ENCODE measurements at regions not wholly inside any gene's neighbourhood (a gene's known extent, or its start where the extent isn't known, plus 50 kb on each side); places are given as distances from the start of the nearest gene placed in this dataset.

- no peak overlapping the region for H3K27ac ChIP-seq (ENCODE audit: extremely low read depth, low read depth, low read length)
- DNase-seq (ENCODE audit: extremely low read depth in 1 of 4, low spot score in 3 of 4) (peak in 2 of 4 experiments; percentile 28 to 31), FAIRE-seq (no peak), ATAC-seq (no peak; the same call in 2 of the 3 replicates)
- H2AFZ ChIP-seq (ENCODE audit: low read depth, low read length) = no peak overlapping the region
- H4K20me1 ChIP-seq (replicated peaks; ENCODE audit: control insufficient read depth, insufficient read depth, low read length) = no peaks in the 10 kb centered on the region
- H3K9me3 ChIP-seq (replicated peaks; ENCODE audit: control insufficient read depth, insufficient read depth, low read depth, low read length) = no peaks in the 10 kb centered on the region
- H3K27me3 ChIP-seq (ENCODE audit: control insufficient read depth in 2 of 2, insufficient read depth in 2 of 2, low read length in 2 of 2) = peaks cover 15 to 44% of the 10 kb centered on the region in 2 experiments; a peak in 4 of 5 replicates
- no peak for TF ChIP-seq RBM22 (IDR thresholded peaks at IDR 0.05; ENCODE audit: low read depth, low read length, poor library complexity, severe bottlenecking)
- no peak for TF ChIP-seq ZBTB17 (CRISPR knock-in tag; IDR thresholded peaks at IDR 0.05)
- no peak for TF ChIP-seq BRD4 (IDR thresholded peaks at IDR 0.05)
- no peak for TF ChIP-seq LCOR (CRISPR knock-in tag; IDR thresholded peaks at IDR 0.05)
- TF ChIP-seq CTBP1 (IDR thresholded peaks at IDR 0.05; ENCODE audit: borderline replicate concordance) = no peak
- TF ChIP-seq FOXM1 (IDR thresholded peaks at IDR 0.05; ENCODE audit: low read depth) = no peak
- no peak for TF ChIP-seq FOXM1 (CRISPR knock-in tag; IDR thresholded peaks at IDR 0.05; ENCODE audit: low read depth)
- TF ChIP-seq ASH1L (IDR thresholded peaks at IDR 0.05; ENCODE audit: borderline replicate concordance, low read depth, partially characterized antibody) = no peak
- no peak for TF ChIP-seq SPI1 (IDR thresholded peaks at IDR 0.05; ENCODE audit: borderline replicate concordance, low read depth, low read length)
- TF ChIP-seq ARHGAP35 (IDR thresholded peaks at IDR 0.05; ENCODE audit: partially characterized antibody) = no peak
- no peak for TF ChIP-seq ZNF143 (CRISPR knock-in tag; IDR thresholded peaks at IDR 0.05)
- no peak for TF ChIP-seq CREBBP (IDR thresholded peaks at IDR 0.05; ENCODE audit: low read depth, low read length)
- TF ChIP-seq ZFP91 (CRISPR knock-in tag; IDR thresholded peaks at IDR 0.05) = no peak
- no peak for TF ChIP-seq FOXA3 (CRISPR knock-in tag; conservative IDR thresholded peaks at IDR 0.05 in 1 of 2, IDR thresholded peaks at IDR 0.05 in 1 of 2)
- no peak for TF ChIP-seq HNRNPLL (IDR thresholded peaks at IDR 0.05; ENCODE audit: low read depth, low read length, poor library complexity, severe bottlenecking)
- TF ChIP-seq ATF3 (IDR thresholded peaks at IDR 0.05) = no peak
- TF ChIP-seq ATF3 (CRISPR knock-in tag; conservative IDR thresholded peaks at IDR 0.05) = no peak
- TF ChIP-seq ZNF280B (CRISPR knock-in tag; IDR thresholded peaks at IDR 0.05) = no peak
- TF ChIP-seq EP300 (IDR thresholded peaks at IDR 0.05; ENCODE audit: low read length) = no peak
- TF ChIP-seq SRSF9 (IDR thresholded peaks at IDR 0.05; ENCODE audit: borderline replicate concordance, low read depth, low read length) = no peak
- no peak for TF ChIP-seq WHSC1 (IDR thresholded peaks at IDR 0.05; ENCODE audit: low read length)
- no peaks in the 10 kb centered on the region for H3K9me1 ChIP-seq (ENCODE audit: control insufficient read depth, insufficient read depth, low read length)
- in situ Hi-C loops (cut with MboI) (no loop called here), intact Hi-C loops (cut with micrococcal nuclease) (no loop called here)
- no peaks in the 10 kb centered on the region for H3K79me2 ChIP-seq (ENCODE audit: control insufficient read depth, insufficient read depth, low read length)
- CTCF ChIA-PET (ENCODE audit: low intra/inter-chr PET ratio) = no interaction called here
- no peak overlapping the region for H3K9ac ChIP-seq (ENCODE audit: insufficient read depth in 1 of 2, low read depth in 2 of 2, low read length in 2 of 2)
- no peaks in the 10 kb centered on the region; a peak in 1 of 5 replicates for H3K4me1 ChIP-seq (replicated peaks in 1 of 2; ENCODE audit: control insufficient read depth in 2 of 2, insufficient read depth in 2 of 2, low read length in 2 of 2)
- no peak overlapping the region for H3K4me2 ChIP-seq (ENCODE audit: insufficient read depth, low read length)
- 0% methylated on average over 6 of the region's 6 CpGs for WGBS (ENCODE audit: insufficient coverage, low coverage, missing lambda C conversion rate)
- no peaks in the 10 kb centered on the region for H3K36me3 ChIP-seq (ENCODE audit: control insufficient read depth, insufficient read depth, low read length)
- H3K4me3 ChIP-seq = no peak overlapping the region
- BruUV-seq (replicated peaks) = no TSS peak
- POLR2A ChIA-PET = interaction anchor here (0.5 kb wide), 1 partner anchor 29 kb away, joined by 3 read pairs; no protein-coding TSS in a partner anchor
Observed at GRCh38 chr9:96122282-96122681, 179.7 kb downstream of the HSD17B3 start.
